H9 (cell line): ENCODE measurements at regions not wholly inside any gene's neighbourhood (a gene's known extent, or its start where the extent isn't known, plus 50 kb on each side); places are given as distances from the start of the nearest gene placed in this dataset.

ENCODE experiments used
- DNase-seq: peaks from one replicate; pipeline ENCODE4 v3.0.0-alpha.2; 2017
- H2AFZ ChIP-seq: one replicate; pipeline ENCODE4 v1.6.1; 2013; ENCODE audit warnings: mild to moderate bottlenecking, low read length, control low read depth, moderate library complexity
- H2AK5ac ChIP-seq: 2 replicates; pipeline ENCODE4 v1.6.1; 2013; ENCODE audit warnings: low read length, control low read depth, mixed read lengths; ENCODE audit not compliant: insufficient read length
- H2BK120ac ChIP-seq: one replicate; pipeline ENCODE4 v1.6.1; 2013; ENCODE audit warnings: low read depth, mild to moderate bottlenecking, low read length, control low read depth, inconsistent platforms; ENCODE audit not compliant: poor library complexity, severe bottlenecking
- H2BK12ac ChIP-seq: 2 replicates; pipeline ENCODE4 v1.6.1; 2013; ENCODE audit warnings: low read length, control low read depth, mixed read lengths, low read depth; ENCODE audit not compliant: insufficient read length
- H2BK15ac ChIP-seq: 2 replicates; pipeline ENCODE4 v1.6.1; 2013; ENCODE audit warnings: low read depth, low read length, control low read depth
- H2BK20ac ChIP-seq: one replicate; pipeline ENCODE4 v1.6.1; 2013; ENCODE audit warnings: low read depth, mild to moderate bottlenecking, low read length, control low read depth, inconsistent platforms; ENCODE audit not compliant: poor library complexity, severe bottlenecking
- H2BK5ac ChIP-seq: 2 replicates; pipeline ENCODE4 v1.6.1; 2013; ENCODE audit warnings: low read length, control low read depth, mixed read lengths; ENCODE audit not compliant: insufficient read length
- H3K14ac ChIP-seq: 2 replicates; pipeline ENCODE4 v1.6.1; 2013; ENCODE audit warnings: low read length, control low read depth; ENCODE audit not compliant: insufficient read depth
- H3K18ac ChIP-seq: 2 replicates; pipeline ENCODE4 v1.6.1; 2013; ENCODE audit warnings: low read depth, mild to moderate bottlenecking, mixed read lengths, low read length, control low read depth; ENCODE audit not compliant: insufficient read length
- H3K23ac ChIP-seq: 2 replicates; pipeline ENCODE4 v1.6.1; 2013; ENCODE audit warnings: low read length, control low read depth, mixed read lengths, low read depth; ENCODE audit not compliant: insufficient read length
- H3K23me2 ChIP-seq: 2 replicates; pipeline ENCODE4 v1.6.1; 2013; ENCODE audit warnings: low read depth, mild to moderate bottlenecking, mixed read lengths, low read length, control low read depth; ENCODE audit not compliant: insufficient read length, poor library complexity, severe bottlenecking
- H3K27ac ChIP-seq: 2 replicates; pipeline ENCODE4 v1.5.1; 2013; ENCODE audit warnings: low read length, control low read depth, mixed read lengths, low read depth; ENCODE audit not compliant: insufficient read length
- H3K27me3 ChIP-seq: 2 replicates; pipeline ENCODE4 v1.6.1; 2013; ENCODE audit warnings: low read length, control low read depth, inconsistent platforms; ENCODE audit not compliant: insufficient read depth
- H3K4ac ChIP-seq: 2 replicates; pipeline ENCODE4 v1.6.1; 2013; ENCODE audit warnings: low read depth, mild to moderate bottlenecking, control low read depth, inconsistent platforms, low read length, moderate library complexity
- H3K4me1 ChIP-seq: 2 replicates; pipeline ENCODE4 v1.6.1; 2013; ENCODE audit warnings: low read length, control low read depth, inconsistent platforms; ENCODE audit not compliant: insufficient read depth
- H3K4me2 ChIP-seq: 2 replicates; pipeline ENCODE4 v1.6.1; 2013; ENCODE audit warnings: low read length, control low read depth, mixed read lengths; ENCODE audit not compliant: insufficient read length, insufficient read depth
- H3K56ac ChIP-seq: 2 replicates; pipeline ENCODE4 v1.6.1; 2013; ENCODE audit warnings: low read depth, mild to moderate bottlenecking, mixed read lengths, low read length, control low read depth; ENCODE audit not compliant: insufficient read length
- H3K79me1 ChIP-seq: 2 replicates; pipeline ENCODE4 v1.6.1; 2013; ENCODE audit warnings: low read depth, mild to moderate bottlenecking, moderate library complexity, low read length, control low read depth, inconsistent platforms; ENCODE audit not compliant: insufficient read depth, poor library complexity, severe bottlenecking
- H3K79me2 ChIP-seq: 2 replicates; pipeline ENCODE4 v1.6.1; 2013; ENCODE audit warnings: low read length, control low read depth, inconsistent platforms; ENCODE audit not compliant: insufficient read depth
- H3K9ac ChIP-seq: 2 replicates; pipeline ENCODE4 v1.6.1; 2013; ENCODE audit warnings: low read length, control low read depth, mixed read lengths; ENCODE audit not compliant: insufficient read length; ENCODE audit errors: extremely low read depth
- H3K9me3 ChIP-seq: one replicate; pipeline ENCODE4 v1.6.1; 2013; ENCODE audit warnings: low read depth, low read length, inconsistent platforms; ENCODE audit not compliant: control insufficient read depth
- H3T11ph ChIP-seq: one replicate; pipeline ENCODE4 v1.6.1; 2013; ENCODE audit warnings: mild to moderate bottlenecking, low read length, control low read depth, inconsistent platforms
- H4K20me1 ChIP-seq: one replicate; pipeline ENCODE4 v1.6.1; 2013; ENCODE audit not compliant: control insufficient read depth, insufficient read length, insufficient read depth
- H4K5ac ChIP-seq: 2 replicates; pipeline ENCODE4 v1.6.1; 2013; ENCODE audit warnings: low read depth, mild to moderate bottlenecking, mixed read lengths, low read length, control low read depth; ENCODE audit not compliant: insufficient read length
- H4K8ac ChIP-seq: replicated peaks from 2 replicates; pipeline ENCODE4 v1.6.1; 2013; ENCODE audit warnings: low read length, control low read depth, mixed read lengths, low read depth; ENCODE audit not compliant: insufficient read length
- H4K91ac ChIP-seq: 2 replicates; pipeline ENCODE4 v1.6.1; 2013; ENCODE audit warnings: low read depth, mild to moderate bottlenecking, moderate library complexity, mixed read lengths, low read length, control low read depth; ENCODE audit not compliant: insufficient read length
- H3K27ac Mint-ChIP-seq, 3 experiments: 2 replicates in 2 of 3; 3 replicates in 1 of 3; pipeline ENCODE4 v1.8.0; 2020 to 2021; ENCODE audit warnings: mixed read lengths in 3 of 3, mild to moderate bottlenecking in 1 of 3, moderate library complexity in 1 of 3
- H3K27me3 Mint-ChIP-seq: 2 replicates; pipeline ENCODE4 v1.8.0; 2021; ENCODE audit warnings: low read depth, mild to moderate bottlenecking, moderate library complexity, mixed read lengths
- H3K36me3 Mint-ChIP-seq, 3 experiments: 2 replicates in 2 of 3; 3 replicates in 1 of 3; pipeline ENCODE4 v1.8.0; 2020 to 2021; ENCODE audit warnings: low read depth in 3 of 3, mixed read lengths in 3 of 3; ENCODE audit not compliant: insufficient read depth in 1 of 3
- H3K4me1 Mint-ChIP-seq, 2 experiments: 2 replicates each; pipeline ENCODE4 v1.8.0; 2020; ENCODE audit warnings: mixed read lengths in 2 of 2
- H3K4me3 Mint-ChIP-seq, 2 experiments: 2 replicates in 1 of 2; 3 replicates in 1 of 2; pipeline ENCODE4 v1.8.0; 2020 to 2021; ENCODE audit warnings: mild to moderate bottlenecking in 2 of 2, mixed read lengths in 2 of 2, moderate library complexity in 1 of 2
- H3K9me3 Mint-ChIP-seq, 2 experiments: 2 replicates in 1 of 2; 3 replicates in 1 of 2; pipeline ENCODE4 v1.8.0; 2020; ENCODE audit warnings: mild to moderate bottlenecking in 2 of 2, mixed read lengths in 2 of 2, moderate library complexity in 1 of 2
- CTCF ChIP-seq: fragments of 200-600 bp; sonication (generic); conservative IDR thresholded peaks from 3 replicates; pipeline ENCODE4 v1.8.0; 2021; ENCODE audit warnings: antibody characterized with exemption, mild to moderate bottlenecking
- WGBS: extraction: QIAGEN DNeasy Blood & Tissue Kit; methylation state at CpG from one replicate; pipeline ENCODE4 v1.1.7; 2013; ENCODE audit warnings: missing lambda C conversion rate, low lambda C conversion rate, mixed read lengths; ENCODE audit not compliant: insufficient read length; ENCODE audit errors: extremely low coverage; 5-methylcytosine and 5-hydroxymethylcytosine counted together

GRCh38 chr18:78827141-78827540 is 152.5 kb upstream of the SALL3 start:
- no peaks in the 10 kb centered on the region for H3K79me2 ChIP-seq
- no peak overlapping the region for H3K18ac ChIP-seq
- Mint-ChIP-seq H3K27me3 (peaks cover 2% of the 10 kb centered on the region), H3K4me1 (peaks cover 20 to 21% of the 10 kb centered on the region in 2 experiments), H3K36me3 (no peaks in the 10 kb centered on the region; a peak in 1 of 7 replicates), H3K27ac (no peak overlapping the region), H3K4me3 (no peak overlapping the region), H3K9me3 (peaks cover 0 to 3% of the 10 kb centered on the region in 2 experiments; a peak in 2 of 5 replicates)
- no peaks in the 10 kb centered on the region for H3K9me3 ChIP-seq
- WGBS, result no CpG with 5 or more reads among the region's 10 CpGs
- H3T11ph ChIP-seq, result no peak overlapping the region
- no peak overlapping the region for H2AFZ ChIP-seq
- H3K23ac ChIP-seq, result no peak overlapping the region
- no peak overlapping the region for H3K14ac ChIP-seq
- no peak overlapping the region for H3K27ac ChIP-seq
- H3K4me1 ChIP-seq, result no peaks in the 10 kb centered on the region
- H4K5ac ChIP-seq, result no peak overlapping the region
- no peak overlapping the region for H4K91ac ChIP-seq
- no peaks in the 10 kb centered on the region for H3K23me2 ChIP-seq
- no peaks in the 10 kb centered on the region for H4K20me1 ChIP-seq
- no peak overlapping the region for H3K4ac ChIP-seq
- H2BK20ac ChIP-seq, result no peak overlapping the region
- H2BK120ac ChIP-seq, result no peak overlapping the region
- H3K4me2 ChIP-seq, result no peak overlapping the region
- no peaks in the 10 kb centered on the region for H3K79me1 ChIP-seq
- no peak overlapping the region for H2BK12ac ChIP-seq
- H2AK5ac ChIP-seq, result no peak overlapping the region
- no peak overlapping the region for H2BK5ac ChIP-seq
- no peak overlapping the region for H3K56ac ChIP-seq
- no peak for DNase-seq
- no peak overlapping the region for H3K9ac ChIP-seq
- H2BK15ac ChIP-seq, result no peak overlapping the region
- no peaks in the 10 kb centered on the region for H3K27me3 ChIP-seq
- no peak overlapping the region for H4K8ac ChIP-seq
- no peak for TF ChIP-seq CTCF
